ENCODE measurements at regions not wholly inside any gene's neighbourhood (a gene's known extent, or its start where the extent isn't known, plus 50 kb on each side); places are given as distances from the start of the nearest gene placed in this dataset.

GRCh38 chr16:52630711-52631110, 83.8 kb upstream of the TOX3 start (continued):
- no peak for TF ChIP-seq ZNF462 (CRISPR knock-in tag; IDR thresholded peaks at IDR 0.05)

- Mint-ChIP-seq H3K4me1 (no peaks in the 10 kb centered on the region), H3K9me3 (no peaks in the 10 kb centered on the region), H3K4me3 (no peak overlapping the region), H3K27ac (no peak overlapping the region), H3K27me3 (ENCODE audit: insufficient read depth, low read depth, poor library complexity) (no peaks in the 10 kb centered on the region), H3K36me3 (ENCODE audit: low read depth) (no peaks in the 10 kb centered on the region)
- no peaks in the 10 kb centered on the region for H3K27me3 ChIP-seq (ENCODE audit: insufficient read depth)
- H3K9me2 ChIP-seq (ENCODE audit: insufficient read depth), result no peaks in the 10 kb centered on the region; the same call in 1 of the 2 replicates
- DNase-seq (ENCODE audit: low spot score), result no peak
- no peaks in the 10 kb centered on the region for H4K20me1 ChIP-seq (replicated peaks; ENCODE audit: insufficient read depth)
- no peaks in the 10 kb centered on the region for H3K79me2 ChIP-seq (replicated peaks; ENCODE audit: insufficient read depth)
- no peaks in the 10 kb centered on the region for H3K4me1 ChIP-seq (ENCODE audit: insufficient read depth)
- H3K36me3 ChIP-seq (ENCODE audit: insufficient read depth), result no peaks in the 10 kb centered on the region
- no peak overlapping the region for H3K4me2 ChIP-seq
- no peak for ATAC-seq
- H3K27ac ChIP-seq (ENCODE audit: low read depth), result no peak overlapping the region
- no peak overlapping the region for H3K4me3 ChIP-seq
- no peaks in the 10 kb centered on the region for H3F3A ChIP-seq (replicated peaks; ENCODE audit: low read depth)
- no peak overlapping the region for H2AFZ ChIP-seq
- TF ChIP-seq CTCF (conservative IDR thresholded peaks at IDR 0.05; ENCODE audit: low read depth in 2 of 2), result no peak
- no peak for TF ChIP-seq POLR2AphosphoS5 (IDR thresholded peaks at IDR 0.05; ENCODE audit: low read depth)
- no peak for TF ChIP-seq ZNF462 (CRISPR knock-in tag; IDR thresholded peaks at IDR 0.05)
- no peak for TF ChIP-seq STAT1 (IDR thresholded peaks at IDR 0.05; ENCODE audit: unreplicated experiment)
- no peak for TF ChIP-seq CREB1 (CRISPR knock-in tag; IDR thresholded peaks at IDR 0.05; ENCODE audit: low read depth)
- TF ChIP-seq ETS1 (IDR thresholded peaks at IDR 0.05), result no peak
- TF ChIP-seq JUNB (IDR thresholded peaks at IDR 0.05; ENCODE audit: unreplicated experiment), result no peak
Measured at GRCh38 chr16:52629296-52629695, 82.4 kb upstream of the TOX3 start.

All from GM23338 (cell line).